Adipocyte (in vitro differentiated cells): ENCODE measurements at regions not wholly inside any gene's neighbourhood (a gene's known extent, or its start where the extent isn't known, plus 50 kb on each side); places are given as distances from the start of the nearest gene placed in this dataset.

Experiments
- DNase-seq: peaks from one replicate; pipeline ENCODE4 v3.0.0-alpha.2; 2015; ENCODE audit warnings: low read depth
- H3K27me3 ChIP-seq: replicated peaks from 2 replicates; pipeline ENCODE4 v1.7.0; 2013; ENCODE audit warnings: mild to moderate bottlenecking, low read length, moderate library complexity; ENCODE audit not compliant: control insufficient read depth, insufficient read depth
- H3K36me3 ChIP-seq: 2 replicates; pipeline ENCODE4 v1.7.0; 2013; ENCODE audit warnings: low read length, mild to moderate bottlenecking, moderate library complexity; ENCODE audit not compliant: control insufficient read depth, insufficient read depth, severe bottlenecking
- H3K4me1 ChIP-seq: 2 replicates; pipeline ENCODE4 v1.7.0; 2013; ENCODE audit warnings: mild to moderate bottlenecking, low read length, moderate library complexity; ENCODE audit not compliant: control insufficient read depth, insufficient read depth
- H3K4me3 ChIP-seq: 2 replicates; pipeline ENCODE4 v1.7.0; 2013; ENCODE audit warnings: mild to moderate bottlenecking, low read length, moderate library complexity
- H3K9ac ChIP-seq: 2 replicates; pipeline ENCODE4 v1.7.0; 2013; ENCODE audit warnings: mild to moderate bottlenecking, low read length, moderate library complexity
- H3K9me3 ChIP-seq: 2 replicates; pipeline ENCODE4 v1.7.0; 2013; ENCODE audit warnings: mild to moderate bottlenecking, low read length, moderate library complexity; ENCODE audit not compliant: control insufficient read depth

DNA sequence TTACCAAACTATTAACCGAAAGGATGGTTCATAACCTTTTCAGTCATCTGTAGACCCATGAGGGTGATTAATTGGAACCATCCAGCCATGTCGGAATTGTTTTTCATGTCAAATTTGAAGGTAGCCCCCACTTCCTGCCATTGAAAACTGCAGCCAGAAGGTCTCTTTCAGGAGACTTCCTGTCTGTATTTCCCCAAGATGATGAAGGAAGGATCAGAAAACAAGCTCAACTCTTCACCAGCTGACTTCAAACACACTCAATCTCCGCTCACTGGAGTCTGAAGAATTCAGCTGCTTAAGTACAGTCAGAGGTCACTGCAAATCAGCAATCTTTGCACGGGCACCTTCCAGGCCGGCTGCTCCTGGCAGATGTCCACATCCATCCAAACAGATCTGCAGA lies 291.7 kb upstream of the NPVF start:
- Histone ChIP-seq H3K27me3 (peaks cover 17% of the 10 kb centered on the region), H3K4me1 (peaks cover 2% of the 10 kb centered on the region), H3K4me3 (no peak overlapping the region), H3K9ac (no peak overlapping the region), H3K9me3 (no peaks in the 10 kb centered on the region), H3K36me3 (no peaks in the 10 kb centered on the region)
- DNase-seq = no peak

DNA sequence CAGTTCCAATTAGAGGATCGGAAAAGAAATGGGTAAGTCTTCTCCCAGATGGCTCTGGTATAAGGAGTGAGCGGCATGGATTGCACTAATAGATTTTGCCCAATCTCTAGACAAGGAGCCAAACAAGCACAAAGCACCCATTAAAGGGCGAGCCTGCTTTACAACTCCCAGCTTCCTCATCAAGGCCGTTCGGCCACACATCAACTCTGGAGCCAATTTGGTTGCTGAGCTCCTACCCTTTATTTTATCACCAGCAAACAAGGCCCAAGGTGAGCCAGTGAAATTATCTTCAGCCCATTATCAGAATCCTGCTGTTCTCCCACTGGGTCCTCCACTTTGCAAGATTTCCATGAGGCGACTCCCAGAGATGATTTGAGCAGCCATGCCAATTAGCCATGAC lies 292.2 kb upstream of the NPVF start:
- Histone ChIP-seq H3K9me3 (no peaks in the 10 kb centered on the region), H3K9ac (no peak overlapping the region), H3K36me3 (no peaks in the 10 kb centered on the region), H3K27me3 (peaks cover 22% of the 10 kb centered on the region), H3K4me3 (no peak overlapping the region), H3K4me1 (peaks cover 2% of the 10 kb centered on the region)
- no peak for DNase-seq

DNA sequence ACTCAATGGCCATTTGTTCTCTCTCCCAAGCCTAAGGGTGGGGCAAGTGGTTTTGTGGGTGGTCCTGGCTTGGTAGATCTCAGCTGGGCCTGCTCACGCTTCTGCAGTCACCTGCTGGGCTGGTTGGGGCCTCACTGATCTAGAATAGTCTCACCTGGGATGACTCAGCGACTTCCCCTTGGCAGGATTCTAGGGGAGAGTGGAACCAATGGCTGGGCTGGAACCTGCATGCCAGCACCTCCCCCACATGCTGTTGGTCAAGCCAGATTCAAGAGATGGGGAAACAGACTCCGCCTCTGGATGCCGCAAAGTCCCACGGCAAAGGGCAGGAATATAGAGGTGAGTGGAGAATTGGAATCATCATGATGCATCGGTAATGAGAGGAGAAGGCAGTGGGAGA lies 292.9 kb upstream of the NPVF start:
- no peaks in the 10 kb centered on the region for H3K9me3 ChIP-seq
- H3K4me1 ChIP-seq = peaks cover 2% of the 10 kb centered on the region
- H3K36me3 ChIP-seq = no peaks in the 10 kb centered on the region
- no peak for DNase-seq
- H3K9ac ChIP-seq = no peak overlapping the region
- H3K4me3 ChIP-seq = no peak overlapping the region
- peaks cover 24% of the 10 kb centered on the region for H3K27me3 ChIP-seq

DNA sequence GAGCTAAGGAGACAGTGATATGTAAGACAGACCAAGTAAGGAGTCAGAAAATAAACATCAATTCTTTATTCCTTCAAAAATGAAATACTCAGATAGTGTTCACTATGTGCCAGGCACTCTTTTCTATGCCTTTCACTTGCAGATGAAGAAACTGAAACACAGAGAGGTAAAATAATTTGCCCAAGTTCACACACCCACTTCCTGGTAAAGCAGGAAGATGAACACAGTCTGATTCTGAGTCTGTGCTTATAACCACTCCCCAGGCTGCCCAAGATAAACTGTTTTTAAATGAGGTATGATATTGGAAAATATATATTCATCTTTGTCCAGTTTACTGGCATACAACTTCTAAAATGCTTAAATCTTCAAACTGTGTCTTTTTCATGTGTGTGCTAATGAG lies 294.4 kb upstream of the NPVF start:
- H3K9ac ChIP-seq = no peak overlapping the region
- H3K36me3 ChIP-seq = no peaks in the 10 kb centered on the region
- DNase-seq = no peak

DNA sequence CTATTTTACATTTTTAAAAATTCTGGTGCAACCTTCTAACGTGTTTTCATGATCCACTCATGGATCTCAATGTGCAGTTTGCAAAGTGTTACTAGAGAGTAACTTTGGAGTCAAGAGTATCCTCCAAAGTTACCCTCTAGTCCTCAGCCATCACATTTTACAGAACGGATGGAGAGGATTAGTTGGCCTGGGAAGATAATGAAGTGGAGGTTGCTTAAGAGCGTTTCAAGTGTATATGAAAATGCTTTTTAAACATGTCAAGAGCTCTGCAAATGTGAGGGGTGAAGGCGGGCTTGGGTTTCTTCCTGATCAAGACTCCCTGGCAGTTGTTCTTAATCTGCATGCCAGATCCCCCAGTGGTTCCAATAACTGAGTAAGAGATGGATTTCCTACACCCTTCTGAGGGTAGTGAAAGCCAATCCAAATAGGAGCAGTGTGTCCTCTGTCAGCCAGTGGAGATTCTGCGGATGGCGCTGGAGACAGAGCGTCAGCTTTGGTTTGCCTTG lies 299.4 kb upstream of the NPVF start:
- Histone ChIP-seq H3K9ac (no peak overlapping the region), H3K4me1 (no peaks in the 10 kb centered on the region), H3K4me3 (no peak overlapping the region), H3K36me3 (no peaks in the 10 kb centered on the region), H3K27me3 (peaks cover 22% of the 10 kb centered on the region), H3K9me3 (no peaks in the 10 kb centered on the region)
- no peak for DNase-seq

More for the DNA sequence above, 294.4 kb upstream of the NPVF start:
- Histone ChIP-seq H3K27me3 (peaks cover 24% of the 10 kb centered on the region), H3K4me3 (no peak overlapping the region), H3K9me3 (no peaks in the 10 kb centered on the region), H3K4me1 (peaks cover 2% of the 10 kb centered on the region)

DNA sequence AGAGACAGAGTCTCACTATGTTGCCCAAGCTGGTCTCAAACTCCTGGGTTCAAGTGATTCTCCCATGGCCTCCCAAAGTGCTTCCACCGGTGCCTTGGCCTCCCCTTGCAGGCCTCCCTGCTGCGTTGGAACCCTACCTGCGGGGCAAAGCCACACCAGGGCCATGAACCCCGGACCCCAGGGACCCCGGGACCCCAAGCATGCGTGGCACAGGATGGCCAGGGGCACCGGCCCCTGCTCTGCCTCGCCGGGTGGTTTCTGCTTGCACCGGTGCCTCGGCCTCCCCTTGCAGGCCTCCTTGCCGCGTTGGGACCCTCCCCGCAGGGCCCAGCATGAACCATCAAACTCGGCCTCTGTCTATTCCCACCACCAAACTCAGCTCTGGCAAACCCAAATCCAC lies 301.0 kb upstream of the NPVF start:
- peaks cover 13% of the 10 kb centered on the region for H3K27me3 ChIP-seq
- H3K9me3 ChIP-seq = no peaks in the 10 kb centered on the region
- H3K4me1 ChIP-seq = no peaks in the 10 kb centered on the region
- H3K36me3 ChIP-seq = no peaks in the 10 kb centered on the region
- no peak for DNase-seq
- no peak overlapping the region for H3K4me3 ChIP-seq
- no peak overlapping the region for H3K9ac ChIP-seq

DNA sequence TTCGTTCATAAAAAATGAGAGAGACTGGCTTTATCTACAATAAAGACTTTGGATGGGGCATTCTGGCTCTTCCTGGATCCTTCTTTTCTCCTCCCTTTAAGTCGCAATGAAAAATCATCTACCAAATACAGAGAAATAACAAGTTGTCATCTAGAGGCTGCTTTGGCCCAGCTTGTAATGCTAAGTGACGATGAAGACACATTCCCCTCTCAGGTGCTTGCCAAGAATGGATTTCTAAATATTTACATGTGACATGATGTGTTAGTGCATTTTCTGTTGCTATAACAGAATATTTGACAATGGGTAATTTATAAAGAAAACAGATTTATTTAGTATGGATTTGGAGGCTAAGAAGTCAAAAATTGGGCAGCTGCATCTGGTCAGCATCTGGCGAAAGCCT lies 308.6 kb upstream of the NPVF start:
- Histone ChIP-seq H3K27me3 (no peaks in the 10 kb centered on the region), H3K9me3 (no peaks in the 10 kb centered on the region), H3K9ac (no peak overlapping the region), H3K4me3 (no peak overlapping the region), H3K4me1 (peaks cover 8% of the 10 kb centered on the region), H3K36me3 (no peaks in the 10 kb centered on the region)
- DNase-seq = no peak

DNA sequence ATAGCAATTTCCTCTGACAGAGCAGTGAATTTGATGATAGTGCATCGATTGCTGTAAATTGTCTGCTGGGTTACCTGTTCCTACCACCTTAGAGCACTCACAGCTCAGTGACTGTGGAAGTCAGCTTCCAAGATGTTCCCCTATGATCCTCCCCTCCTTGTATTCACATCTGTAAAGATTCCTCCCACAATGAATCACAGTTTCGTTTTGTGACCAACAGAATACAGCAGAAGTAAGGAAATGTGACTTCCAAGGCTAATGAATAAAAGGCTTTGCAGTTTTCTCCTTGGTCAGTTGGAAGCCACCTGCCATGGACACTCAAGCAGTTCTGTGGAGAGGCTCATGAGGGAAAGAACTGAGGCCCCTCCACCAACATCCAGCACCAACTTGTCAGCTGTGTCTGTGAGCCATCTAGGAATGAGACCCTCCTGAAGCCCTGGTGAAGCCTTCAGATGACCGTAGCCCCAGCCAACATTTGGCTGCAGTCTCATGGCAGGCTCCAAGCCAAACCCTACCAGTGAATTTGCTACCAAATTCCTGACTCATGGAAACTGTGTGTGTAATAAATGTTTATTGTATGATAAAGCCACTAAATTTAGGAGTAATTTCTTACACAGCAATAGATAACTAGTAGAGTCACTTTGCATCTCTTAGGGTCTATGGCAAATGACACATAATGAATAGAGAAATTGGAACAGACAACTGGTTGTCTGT lies 309.5 kb upstream of the NPVF start:
- H3K9ac ChIP-seq = no peak overlapping the region
- no peak overlapping the region for H3K4me3 ChIP-seq
- no peaks in the 10 kb centered on the region for H3K36me3 ChIP-seq
- no peaks in the 10 kb centered on the region for H3K27me3 ChIP-seq
- H3K4me1 ChIP-seq = peaks cover 8% of the 10 kb centered on the region
- DNase-seq = no peak
- H3K9me3 ChIP-seq = no peaks in the 10 kb centered on the region

DNA sequence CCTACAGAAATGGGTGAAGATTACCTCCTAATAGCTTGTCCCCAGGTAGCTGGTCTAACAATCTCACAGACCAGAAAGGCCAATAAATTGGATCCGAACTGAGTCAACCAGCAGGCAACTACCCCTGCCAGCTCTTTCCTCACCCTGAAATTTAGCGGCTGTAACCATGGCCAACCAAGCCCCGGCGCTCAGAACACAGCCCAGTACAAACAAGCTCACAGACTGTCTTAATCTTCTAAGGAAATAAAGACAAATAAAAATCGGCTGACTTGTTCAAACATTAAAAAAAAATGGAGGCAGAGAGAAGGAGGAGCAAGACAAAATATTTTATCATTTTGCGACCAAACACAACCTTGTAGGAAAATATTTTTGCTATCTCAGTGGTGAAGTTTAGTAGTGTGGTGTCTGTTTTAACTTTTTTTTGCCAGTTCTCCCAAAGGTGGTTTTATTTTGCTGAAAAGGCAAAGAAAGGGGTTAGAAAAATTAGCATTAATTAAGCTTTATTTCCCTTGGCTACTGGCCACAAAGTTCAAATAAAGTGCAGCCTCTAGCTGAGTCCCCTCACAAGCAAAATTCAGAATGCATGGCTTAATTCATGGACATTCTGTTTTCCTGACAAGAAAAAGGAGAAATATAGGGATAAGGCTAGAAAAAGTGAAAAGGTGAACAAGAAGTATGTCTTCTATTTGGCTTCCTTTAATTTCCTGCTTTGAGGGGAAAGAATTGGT lies 313.0 kb upstream of the NPVF start:
- no peak overlapping the region for H3K4me3 ChIP-seq

DNA sequence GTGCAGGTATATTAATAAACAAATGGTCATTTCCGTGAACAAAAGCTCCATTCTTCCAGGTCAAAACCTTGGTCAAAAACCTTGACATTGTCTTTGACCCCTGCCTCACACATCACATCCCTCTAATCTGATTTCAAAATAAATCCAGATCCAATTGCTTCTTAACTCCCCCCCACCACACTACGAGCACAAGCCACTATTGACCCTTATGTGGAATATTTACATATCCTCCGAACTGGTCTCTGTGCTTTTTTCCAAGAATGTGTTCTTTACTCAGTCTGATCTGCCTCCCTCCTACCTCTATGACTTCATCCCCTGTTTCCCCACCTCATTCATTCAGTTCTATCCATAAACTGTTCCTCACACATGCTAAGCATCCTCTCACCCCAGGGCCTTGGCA lies 313.6 kb upstream of the NPVF start:
- DNase-seq = no peak
- Histone ChIP-seq H3K9ac (no peak overlapping the region), H3K9me3 (no peaks in the 10 kb centered on the region), H3K4me1 (peaks cover 21% of the 10 kb centered on the region), H3K27me3 (no peaks in the 10 kb centered on the region), H3K36me3 (no peaks in the 10 kb centered on the region), H3K4me3 (no peak overlapping the region)

More for the DNA sequence above, 313.0 kb upstream of the NPVF start:
- DNase-seq = no peak
- Histone ChIP-seq H3K27me3 (no peaks in the 10 kb centered on the region), H3K36me3 (no peaks in the 10 kb centered on the region), H3K9me3 (no peaks in the 10 kb centered on the region), H3K9ac (no peak overlapping the region), H3K4me1 (peaks cover 21% of the 10 kb centered on the region)

DNA sequence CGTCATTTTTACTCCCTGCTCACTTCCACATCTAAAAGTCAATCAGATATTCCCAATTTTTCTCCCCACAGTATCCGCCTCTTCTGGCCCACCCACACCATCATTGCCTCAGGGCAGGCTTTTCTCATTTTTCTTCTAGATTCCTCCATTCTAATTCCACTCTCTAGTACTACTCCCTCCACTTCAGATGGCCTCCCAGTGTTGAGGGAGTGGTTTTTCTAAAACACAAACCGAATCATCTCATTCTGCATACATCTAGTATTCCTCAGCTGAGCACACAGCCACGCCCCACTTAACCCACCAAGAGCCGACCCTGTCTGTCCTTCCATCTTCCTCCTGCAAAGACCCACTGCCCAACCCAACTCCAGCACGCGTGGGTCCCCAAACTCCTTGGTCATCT lies 314.9 kb upstream of the NPVF start:
- no peaks in the 10 kb centered on the region for H3K36me3 ChIP-seq
- H3K4me3 ChIP-seq = no peak overlapping the region
- no peak overlapping the region for H3K9ac ChIP-seq
- H3K4me1 ChIP-seq = peaks cover 16% of the 10 kb centered on the region
- no peak for DNase-seq
- no peaks in the 10 kb centered on the region for H3K9me3 ChIP-seq
- H3K27me3 ChIP-seq = no peaks in the 10 kb centered on the region
